Right cardiac atrium (tissue), 5 donors: ENCODE measurements at regions not wholly inside any gene's neighbourhood (a gene's known extent, or its start where the extent isn't known, plus 50 kb on each side); places are given as distances from the start of the nearest gene placed in this dataset.
A peak's percentile ranks its signal among the peaks of the same experiment; 100 is the strongest.

Source experiments
- ATAC-seq, 2 donors: fragments of 200-7000 bp; cut with Tn5 transposase; one replicate each; pipeline versions ENCODE4 v1.8.0 to v1.9.1; 2020; ENCODE audit warnings: moderate library complexity in 2 of 2, mild to moderate bottlenecking in 1 of 2
- DNase-seq, 3 donors: peaks; one replicate each; pipeline ENCODE4 v3.0.0-alpha.2; 2020
- H3K27ac ChIP-seq: one replicate; pipeline ENCODE4 v1.5.1; 2013; ENCODE audit warnings: mild to moderate bottlenecking, low read length, control low read depth, moderate library complexity
- H3K27me3 ChIP-seq: one replicate; pipeline ENCODE4 v1.6.1; 2013; ENCODE audit not compliant: control insufficient read depth, insufficient read depth
- H3K4me1 ChIP-seq: one replicate; pipeline ENCODE4 v1.6.1; 2013; ENCODE audit warnings: low read length; ENCODE audit not compliant: control insufficient read depth, insufficient read depth
- H3K4me3 ChIP-seq: one replicate; pipeline ENCODE4 v1.5.1; 2013; ENCODE audit warnings: low read length, control low read depth
- H3K9me3 ChIP-seq: one replicate; pipeline ENCODE4 v1.6.1; 2013; ENCODE audit warnings: low read length; ENCODE audit not compliant: control insufficient read depth
- WGBS: extraction: QIAGEN DNeasy Blood & Tissue Kit; methylation state at CpG from one replicate; pipeline ENCODE4 v1.1.7; 2013; 5-methylcytosine and 5-hydroxymethylcytosine counted together
- intact Hi-C, 4 donors: fragments of 100-400 bp; cut with DNase I; formaldehyde crosslinking; loops; one replicate each; pipeline versions ENCODE4 v1.11.0 to v1.14.0; 2022 to 2023
- donor health status: healthy with polysubstance abuse.
- donor health status: DM: no; HTN: yes; CAD: no.
- donor health status: DM: no; HTN: no; CAD: no.
- donor health status: DM: no; HTN: yes; CAD: no; lungs with severe emphysema.
- donor health status: DM: yes; HTN: yes; CAD: no.

GRCh38 chr2:117481608-117482007 lies 332.9 kb upstream of the DDX18 start:
- Histone ChIP-seq H3K27ac (no peak overlapping the region), H3K27me3 (no peaks in the 10 kb centered on the region), H3K4me1 (no peaks in the 10 kb centered on the region), H3K4me3 (no peak overlapping the region), H3K9me3 (no peaks in the 10 kb centered on the region)
- DNase-seq (no peak), ATAC-seq (no peak)
- WGBS, result 38% methylated on average over 1 of the region's 1 CpG
- intact Hi-C loops, result no loop called here

GRCh38 chr2:117485588-117485987 lies 328.9 kb upstream of the DDX18 start:
- H3K4me1 ChIP-seq, result no peaks in the 10 kb centered on the region
- H3K27ac ChIP-seq, result no peak overlapping the region
- no peak overlapping the region for H3K4me3 ChIP-seq
- H3K27me3 ChIP-seq, result no peaks in the 10 kb centered on the region
- DNase-seq (no peak), ATAC-seq (no peak)
- H3K9me3 ChIP-seq, result no peaks in the 10 kb centered on the region
- intact Hi-C loops, result no loop called here
- 52% methylated on average over 3 of the region's 3 CpGs for WGBS

DNA sequence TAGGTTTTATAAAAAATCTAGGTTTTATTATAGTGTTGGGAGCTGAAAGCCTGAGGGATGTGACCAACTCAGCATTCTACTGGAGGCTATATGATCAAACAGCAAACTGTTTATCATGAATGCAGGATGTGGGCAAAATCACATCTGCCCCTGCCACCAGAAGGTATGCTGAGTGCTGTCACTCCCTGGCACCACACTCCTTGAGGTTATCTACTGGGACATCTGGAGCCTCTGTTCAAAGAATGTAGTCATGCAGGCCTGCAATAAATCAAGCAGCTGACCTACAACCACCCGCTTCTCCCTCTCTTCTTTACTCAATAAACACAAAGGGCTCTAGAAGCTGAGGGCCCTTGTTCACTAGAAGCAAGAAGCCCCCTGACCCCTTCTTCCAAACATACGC lies 328.4 kb upstream of the DDX18 start:
- Histone ChIP-seq H3K4me1 (no peaks in the 10 kb centered on the region), H3K4me3 (no peak overlapping the region), H3K9me3 (no peaks in the 10 kb centered on the region), H3K27me3 (no peaks in the 10 kb centered on the region), H3K27ac (no peak overlapping the region)
- WGBS, result 84% methylated on average over 2 of the region's 2 CpGs
- ATAC-seq (no peak), DNase-seq (no peak)
- intact Hi-C loops, result no loop called here

DNA sequence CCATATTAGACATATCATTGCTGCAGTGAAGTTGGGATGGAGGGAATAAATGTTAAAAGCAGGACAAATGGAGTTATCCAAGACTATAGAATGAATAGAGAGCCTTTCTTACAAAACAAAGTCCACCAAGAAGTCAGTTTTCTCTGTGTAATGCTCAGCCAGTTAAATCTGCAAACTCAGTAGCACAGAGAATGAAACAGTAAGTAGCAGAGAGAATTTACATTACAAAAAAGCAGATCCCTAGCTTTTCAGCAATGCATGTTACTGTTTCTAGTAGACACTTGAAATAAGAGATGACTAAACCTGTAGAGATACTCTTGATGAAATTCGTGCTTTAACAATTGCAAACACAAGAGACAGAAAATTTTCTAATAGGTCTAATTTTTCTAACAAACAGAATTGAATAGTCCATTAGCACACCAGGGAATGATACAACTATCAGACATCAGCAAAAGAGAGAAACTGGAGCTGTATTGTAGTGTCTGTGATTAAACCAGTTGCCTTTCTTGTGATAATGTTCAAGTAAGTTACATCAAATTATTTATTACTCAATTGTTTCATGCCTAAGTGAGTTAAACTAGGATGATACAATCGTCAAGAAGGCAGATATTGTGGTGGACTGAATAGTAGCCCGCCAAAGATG lies 322.2 kb upstream of the DDX18 start:
- Histone ChIP-seq H3K27ac (no peak overlapping the region), H3K9me3 (no peaks in the 10 kb centered on the region), H3K4me3 (no peak overlapping the region), H3K27me3 (no peaks in the 10 kb centered on the region), H3K4me1 (no peaks in the 10 kb centered on the region)
- no peak for ATAC-seq
- intact Hi-C loops, result no loop called here
- DNase-seq, result no peak
- 77% methylated on average over 3 of the region's 3 CpGs for WGBS

DNA sequence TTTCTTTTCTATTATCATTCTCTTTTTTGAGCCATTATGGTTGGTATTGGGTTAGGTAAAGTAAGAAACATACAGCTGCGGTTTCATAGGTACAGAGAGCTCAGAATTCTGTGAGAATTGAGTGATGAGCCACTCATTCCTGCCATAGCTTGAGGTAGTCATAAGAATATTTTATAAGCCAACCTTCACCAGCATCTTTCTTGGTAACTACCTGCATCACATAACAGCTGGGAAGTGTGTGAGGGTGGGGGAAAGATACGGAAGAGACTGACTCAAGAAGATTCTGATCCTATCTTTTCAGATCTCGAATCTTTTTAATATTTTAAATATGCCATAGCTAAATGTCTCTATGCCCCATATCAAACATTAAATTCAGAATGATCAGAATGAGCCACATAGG lies 313.8 kb upstream of the DDX18 start:
- Histone ChIP-seq H3K9me3 (no peaks in the 10 kb centered on the region), H3K27ac (no peak overlapping the region), H3K27me3 (no peaks in the 10 kb centered on the region), H3K4me3 (no peak overlapping the region), H3K4me1 (no peaks in the 10 kb centered on the region)
- DNase-seq (no peak), ATAC-seq (no peak)
- WGBS, result 77% methylated on average over 3 of the region's 3 CpGs
- intact Hi-C loops, result no loop called here

GRCh38 chr2:117502121-117502520 lies 312.4 kb upstream of the DDX18 start:
- H3K9me3 ChIP-seq, result no peaks in the 10 kb centered on the region
- ATAC-seq, result no peak
- no peaks in the 10 kb centered on the region for H3K27me3 ChIP-seq
- H3K4me3 ChIP-seq, result no peak overlapping the region
- WGBS, result 55% methylated on average over 5 of the region's 5 CpGs
- intact Hi-C loops, result no loop called here
- H3K27ac ChIP-seq, result no peak overlapping the region
- no peak for DNase-seq
- no peaks in the 10 kb centered on the region for H3K4me1 ChIP-seq

- DNase-seq (no peak), ATAC-seq (no peak)
- Histone ChIP-seq H3K27me3 (no peaks in the 10 kb centered on the region), H3K27ac (no peak overlapping the region), H3K9me3 (no peaks in the 10 kb centered on the region), H3K4me1 (no peaks in the 10 kb centered on the region), H3K4me3 (no peak overlapping the region)
- WGBS, result 79% methylated on average over 2 of the region's 2 CpGs
- intact Hi-C loops, result no loop called here
Observed at GRCh38 chr2:117512307-117512706, 302.2 kb upstream of the DDX18 start.

- Histone ChIP-seq H3K27me3 (no peaks in the 10 kb centered on the region), H3K4me1 (no peaks in the 10 kb centered on the region), H3K27ac (no peak overlapping the region), H3K4me3 (no peak overlapping the region), H3K9me3 (no peaks in the 10 kb centered on the region)
- DNase-seq (no peak), ATAC-seq (no peak)
- WGBS, result 47% methylated on average over 1 of the region's 1 CpG
- intact Hi-C loops, result no loop called here
Observed at GRCh38 chr2:117514371-117514770, 300.1 kb upstream of the DDX18 start.

- H3K27ac ChIP-seq, result no peak overlapping the region
- 13% methylated on average over 1 of the region's 1 CpG for WGBS
- intact Hi-C loops, result no loop called here
- no peaks in the 10 kb centered on the region for H3K27me3 ChIP-seq
- ATAC-seq (no peak), DNase-seq (no peak)
- H3K4me3 ChIP-seq, result no peak overlapping the region
- H3K4me1 ChIP-seq, result no peaks in the 10 kb centered on the region
- no peaks in the 10 kb centered on the region for H3K9me3 ChIP-seq
Observed at GRCh38 chr2:117519238-117519637, 295.3 kb upstream of the DDX18 start.

GRCh38 chr2:117519721-117520120 lies 294.8 kb upstream of the DDX18 start:
- intact Hi-C loops, result no loop called here
- Histone ChIP-seq H3K4me3 (no peak overlapping the region), H3K9me3 (no peaks in the 10 kb centered on the region), H3K27me3 (no peaks in the 10 kb centered on the region), H3K4me1 (no peaks in the 10 kb centered on the region), H3K27ac (no peak overlapping the region)
- ATAC-seq (no peak), DNase-seq (no peak)

DNA sequence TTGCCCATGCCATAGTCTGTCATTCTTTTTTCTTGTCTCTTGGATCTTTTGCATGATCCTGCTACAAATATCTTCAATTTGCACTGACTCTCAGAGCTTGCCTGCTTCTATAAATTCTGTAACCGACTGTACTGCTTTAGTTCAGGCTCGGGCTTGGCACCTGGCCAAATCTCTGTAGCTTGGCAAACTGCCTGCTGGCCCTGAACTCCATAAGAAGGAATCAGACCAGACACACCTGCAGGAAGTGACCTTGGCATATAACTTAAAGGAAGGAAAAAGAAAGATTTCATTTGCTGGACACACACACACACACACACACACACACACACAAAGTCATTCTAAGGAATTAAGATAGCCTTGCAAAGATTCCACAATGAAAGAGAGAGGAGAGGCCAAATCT lies 291.2 kb upstream of the DDX18 start:
- Histone ChIP-seq H3K27me3 (no peaks in the 10 kb centered on the region), H3K27ac (no peak overlapping the region), H3K9me3 (no peaks in the 10 kb centered on the region), H3K4me3 (no peak overlapping the region), H3K4me1 (no peaks in the 10 kb centered on the region)
- intact Hi-C loops, result no loop called here
- peak; percentile 30 to 80 (median 79) for DNase-seq
- under 1% methylated on average over 2 of the region's 2 CpGs for WGBS
- ATAC-seq, result peak in 1 of 2 donors; percentile 67

DNA sequence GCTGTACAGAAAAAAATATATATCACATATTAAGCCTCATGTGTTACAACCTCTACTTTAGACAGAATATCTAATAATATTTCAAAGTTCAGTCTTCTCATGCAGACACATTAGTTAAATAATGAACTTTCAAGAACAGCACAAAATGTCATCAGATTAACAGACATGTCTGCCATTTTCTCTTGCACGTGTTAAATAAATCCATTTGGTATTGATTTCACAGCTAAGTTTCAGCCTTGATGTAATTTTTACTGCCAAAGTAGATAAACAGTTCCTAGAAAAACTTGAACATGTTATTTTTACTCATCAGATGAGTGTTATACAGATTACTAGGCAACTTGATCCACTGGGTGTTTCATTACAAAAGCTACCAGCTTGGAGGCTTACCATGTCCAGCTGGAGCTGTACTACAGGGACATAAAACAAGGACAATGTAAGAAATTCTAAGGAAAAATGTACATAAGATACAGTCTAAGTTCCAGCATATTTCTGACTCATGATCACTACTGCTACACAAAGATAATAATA lies 290.7 kb upstream of the DDX18 start:
- ATAC-seq, result no peak
- Histone ChIP-seq H3K9me3 (no peaks in the 10 kb centered on the region), H3K4me1 (no peaks in the 10 kb centered on the region), H3K27me3 (no peaks in the 10 kb centered on the region), H3K4me3 (no peak overlapping the region), H3K27ac (no peak overlapping the region)
- intact Hi-C loops, result no loop called here
- DNase-seq, result no peak
- 17% methylated on average over 1 of the region's 1 CpG for WGBS
